GM19351 (cell line): ENCODE measurements at regions not wholly inside any gene's neighbourhood (a gene's known extent, or its start where the extent isn't known, plus 50 kb on each side); places are given as distances from the start of the nearest gene placed in this dataset.
"Not testable (repeated sequence)": the region's sequence is repeated elsewhere in the genome, so short reads cannot be mapped to it uniquely, and the experiment has no call there.

Source experiments
- ATAC-seq: cut with Tn5 transposase; IDR thresholded peaks from one replicate; pipeline ENCODE4 v1.9.1; 2021; ENCODE audit warnings: mild to moderate bottlenecking, moderate library complexity; ENCODE audit not compliant: unreplicated experiment

GRCh38 chr19:28358633-28359032, 854.3 kb downstream of the UQCRFS1 start:
- no peak for ATAC-seq

DNA sequence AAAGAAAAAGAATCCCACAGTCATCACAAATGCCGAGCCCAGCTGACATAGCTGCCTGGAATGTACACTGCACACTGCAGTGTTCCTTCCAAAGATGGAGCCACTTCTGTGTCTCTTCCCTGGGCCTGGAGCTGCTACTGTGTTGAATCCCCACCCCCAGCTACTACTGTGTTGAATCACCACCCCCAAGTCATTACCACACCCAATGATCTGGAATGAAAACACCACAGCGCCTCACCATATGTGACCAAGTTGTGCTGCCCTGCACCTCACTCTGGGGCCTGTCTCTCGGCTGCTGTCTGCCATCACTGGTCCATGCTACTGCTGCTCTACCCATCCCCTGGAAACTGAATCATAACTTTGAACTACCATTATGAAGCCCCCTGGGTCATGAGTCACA, 861.2 kb downstream of the UQCRFS1 start:
- ATAC-seq = no peak

DNA sequence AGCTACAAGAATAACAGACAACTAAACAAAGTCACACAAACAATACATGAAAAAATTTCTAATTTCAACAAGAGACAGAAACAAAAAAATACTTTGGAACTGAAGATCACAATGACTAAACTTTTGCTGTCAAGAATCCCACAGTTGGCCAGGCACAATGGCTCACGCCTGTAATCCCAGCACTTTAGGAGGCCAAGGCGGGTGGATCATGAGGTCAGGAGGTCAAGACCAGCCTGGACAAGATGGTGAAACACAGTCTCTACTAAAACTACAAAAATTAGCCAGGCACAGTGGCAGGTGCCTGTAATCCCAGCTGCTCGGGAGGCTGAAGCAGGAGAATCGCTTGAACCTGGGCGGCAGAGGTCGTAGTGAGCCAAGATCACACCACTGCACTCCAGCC, 861.6 kb downstream of the UQCRFS1 start:
- ATAC-seq = not testable (repeated sequence)

- no peak for ATAC-seq
Observed at GRCh38 chr19:28350673-28351072, 862.3 kb downstream of the UQCRFS1 start.

- ATAC-seq = no peak
Observed at GRCh38 chr19:28350037-28350436, 862.9 kb downstream of the UQCRFS1 start.

DNA sequence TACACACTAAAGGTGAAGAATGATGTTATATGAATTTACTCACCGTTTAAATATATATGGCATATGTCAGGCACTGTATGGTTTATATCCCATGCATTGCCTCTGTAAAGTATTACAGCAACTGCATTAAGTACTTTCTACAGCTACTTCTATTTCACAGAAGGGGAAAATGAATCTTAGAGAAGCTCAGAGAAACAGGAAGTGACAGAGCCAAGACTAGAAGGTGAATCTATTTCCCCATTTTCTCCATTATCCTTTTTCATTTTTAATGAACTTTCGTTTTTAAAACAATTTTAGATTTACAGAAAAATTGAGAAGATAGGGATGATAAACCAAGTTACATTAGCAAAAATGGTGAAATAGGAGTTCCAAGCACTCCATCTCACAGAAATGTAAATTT, 863.3 kb downstream of the UQCRFS1 start:
- ATAC-seq = no peak

DNA sequence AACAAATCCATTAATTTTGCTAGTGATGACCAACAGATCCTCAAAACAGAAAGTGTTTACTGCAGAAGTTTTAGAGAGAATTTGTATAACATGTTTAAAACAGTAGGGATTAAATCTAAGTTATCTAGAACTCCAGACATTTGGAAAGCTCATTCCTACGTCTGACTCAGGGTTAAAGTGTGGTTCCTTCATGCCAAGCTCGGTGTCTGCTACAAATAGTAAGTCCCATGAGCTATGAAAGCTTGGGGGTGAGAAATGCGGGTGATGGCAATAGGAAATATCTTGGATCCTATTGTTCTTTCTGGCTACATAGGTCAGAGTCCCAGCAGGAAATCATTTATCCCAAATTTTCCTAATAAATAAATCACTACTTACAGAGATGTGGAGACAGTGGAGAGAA, 867.1 kb downstream of the UQCRFS1 start:
- no peak for ATAC-seq

DNA sequence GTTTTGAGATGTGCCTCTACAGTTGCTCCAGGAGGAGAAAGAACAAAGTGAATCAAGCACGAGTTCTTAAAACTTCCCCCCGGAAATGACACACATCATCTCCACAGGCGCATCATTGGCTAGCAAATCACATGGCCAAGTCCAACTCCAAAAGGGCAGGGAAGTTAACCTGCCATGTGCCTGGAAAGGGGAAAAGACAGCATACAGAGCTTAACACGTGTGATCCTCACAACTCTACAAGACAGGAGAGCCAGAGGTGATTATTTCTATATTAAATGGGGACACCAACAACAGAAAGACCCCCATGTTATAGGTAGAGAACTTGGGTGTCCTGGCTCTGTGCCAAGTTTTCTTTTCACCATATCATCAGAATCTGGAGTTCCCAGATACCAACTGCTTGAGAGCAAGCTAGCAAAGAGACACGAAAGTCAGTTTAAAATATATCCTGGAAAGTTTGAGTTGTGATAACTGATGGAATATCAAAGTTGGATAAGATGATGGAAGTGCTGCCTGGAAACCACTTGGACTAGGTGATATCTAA, 871.1 kb downstream of the UQCRFS1 start:
- ATAC-seq = no peak

DNA sequence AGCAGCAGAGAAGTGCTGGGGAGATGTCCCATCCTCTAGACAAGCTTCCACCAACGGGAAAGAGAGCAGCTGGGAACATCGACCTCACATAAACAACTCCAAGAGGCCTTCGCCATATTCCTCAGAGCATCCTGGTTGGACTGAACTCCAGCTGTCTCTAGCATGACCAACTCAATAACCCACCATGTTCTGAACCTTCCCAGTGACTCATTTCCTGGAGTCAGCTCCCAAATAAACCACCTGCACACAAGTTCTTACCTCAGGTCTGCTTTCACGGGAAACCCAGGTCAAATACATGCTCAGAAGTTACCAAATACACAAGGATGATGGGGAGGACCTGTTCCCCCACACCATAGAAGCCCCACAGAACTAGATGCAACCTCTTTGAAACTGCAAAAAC, 878.5 kb downstream of the UQCRFS1 start:
- no peak for ATAC-seq

DNA sequence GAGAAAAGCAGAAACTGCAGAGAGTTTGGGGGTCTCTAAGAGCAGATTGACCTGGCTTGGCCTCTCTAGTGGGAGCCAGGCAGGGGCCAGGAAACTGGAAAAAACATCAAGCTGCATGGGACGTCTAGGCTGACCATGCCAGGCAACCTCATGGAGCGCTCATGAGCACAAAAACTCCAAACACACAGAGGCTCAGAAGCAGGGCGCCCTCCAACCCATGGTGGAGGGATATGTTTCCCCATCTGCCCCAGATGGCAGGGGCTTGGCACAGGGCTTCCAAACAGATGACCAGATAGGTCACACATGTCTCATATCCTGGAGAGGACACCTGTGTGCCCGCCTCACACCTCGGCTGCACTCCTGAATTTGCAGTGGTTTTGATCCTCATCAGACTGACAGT, 879.0 kb downstream of the UQCRFS1 start:
- no peak for ATAC-seq

GRCh38 chr19:28332886-28333285, 880.1 kb downstream of the UQCRFS1 start:
- no peak for ATAC-seq

DNA sequence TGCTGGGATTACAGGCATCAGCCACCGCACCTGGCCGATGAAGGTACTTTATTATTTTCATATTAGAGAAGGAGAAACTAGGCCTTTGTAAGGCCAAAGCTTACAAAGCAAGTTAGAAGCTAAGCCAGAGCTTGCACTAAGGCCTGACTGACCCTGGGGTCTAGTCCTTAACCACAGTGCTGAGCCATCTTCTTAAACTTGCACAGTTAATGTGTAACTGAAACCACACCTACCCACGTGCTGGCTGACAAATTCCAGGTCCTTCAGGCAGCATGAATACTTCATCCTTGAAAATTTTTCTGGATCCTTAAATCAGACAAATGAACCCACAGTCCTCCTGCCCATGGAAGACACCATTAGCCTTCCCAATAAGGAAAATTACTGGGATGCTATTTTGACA, 880.6 kb downstream of the UQCRFS1 start:
- no peak for ATAC-seq

- ATAC-seq = no peak
Observed at GRCh38 chr19:28331596-28331995, 881.4 kb downstream of the UQCRFS1 start.

- no peak for ATAC-seq
Observed at GRCh38 chr19:28330831-28331230, 882.1 kb downstream of the UQCRFS1 start.

DNA sequence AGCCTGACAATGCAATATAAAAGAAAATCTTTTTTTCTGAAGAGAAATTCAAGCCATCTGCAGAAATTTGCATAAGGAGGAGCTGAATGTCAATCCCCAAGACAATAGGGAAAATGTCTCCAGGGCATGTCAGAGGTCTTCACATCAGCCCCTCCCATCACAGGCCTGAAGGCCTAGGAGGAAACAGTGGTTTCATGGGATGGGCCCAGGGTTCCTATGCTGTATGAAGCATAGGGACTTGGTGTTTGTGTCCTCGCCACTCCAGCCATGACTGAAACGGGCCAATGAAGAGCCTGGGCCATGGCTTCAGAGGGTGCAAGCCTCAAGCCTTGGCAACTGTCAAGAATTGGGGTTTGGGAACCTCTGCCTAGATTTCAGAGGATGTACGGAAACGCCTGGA, 883.5 kb downstream of the UQCRFS1 start:
- no peak for ATAC-seq

DNA sequence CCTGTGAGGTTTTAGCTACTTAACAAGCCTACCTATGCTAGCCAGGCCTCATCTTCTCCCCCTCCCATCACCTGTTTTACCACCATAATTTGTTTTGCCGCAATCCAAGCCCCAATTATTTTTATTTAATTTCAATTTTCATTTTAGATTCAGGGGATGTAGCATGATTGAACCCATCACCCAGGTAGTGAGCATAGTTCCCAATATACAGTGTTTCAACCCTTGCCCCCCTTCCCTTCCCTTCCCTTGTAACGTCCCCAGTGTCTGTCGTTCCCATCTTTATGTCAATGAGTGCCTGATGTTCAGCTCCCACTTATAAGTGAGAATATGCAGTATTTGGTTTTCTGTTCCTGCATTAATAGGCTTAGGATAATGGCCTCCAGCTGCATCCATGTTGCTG, 885.0 kb downstream of the UQCRFS1 start:
- ATAC-seq = no peak

DNA sequence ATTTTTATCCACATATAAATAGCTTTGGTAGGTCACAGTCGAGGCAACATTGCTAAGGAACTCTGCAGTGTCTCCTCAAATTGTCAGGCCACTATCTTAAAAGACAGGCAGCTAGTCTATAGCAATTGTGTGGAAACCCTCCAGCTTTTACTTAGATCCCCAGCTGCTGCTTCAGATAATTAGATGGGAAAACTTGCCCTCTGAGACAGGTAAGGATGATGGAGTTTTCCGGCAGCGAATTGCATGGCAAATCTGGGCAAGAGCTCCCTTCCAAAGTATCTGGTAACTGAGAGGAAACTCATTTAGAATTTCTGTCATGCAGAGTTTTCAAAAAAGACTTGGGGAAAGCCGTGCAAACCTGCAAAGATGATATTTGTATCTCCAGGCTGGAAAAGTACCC, 886.2 kb downstream of the UQCRFS1 start:
- no peak for ATAC-seq

DNA sequence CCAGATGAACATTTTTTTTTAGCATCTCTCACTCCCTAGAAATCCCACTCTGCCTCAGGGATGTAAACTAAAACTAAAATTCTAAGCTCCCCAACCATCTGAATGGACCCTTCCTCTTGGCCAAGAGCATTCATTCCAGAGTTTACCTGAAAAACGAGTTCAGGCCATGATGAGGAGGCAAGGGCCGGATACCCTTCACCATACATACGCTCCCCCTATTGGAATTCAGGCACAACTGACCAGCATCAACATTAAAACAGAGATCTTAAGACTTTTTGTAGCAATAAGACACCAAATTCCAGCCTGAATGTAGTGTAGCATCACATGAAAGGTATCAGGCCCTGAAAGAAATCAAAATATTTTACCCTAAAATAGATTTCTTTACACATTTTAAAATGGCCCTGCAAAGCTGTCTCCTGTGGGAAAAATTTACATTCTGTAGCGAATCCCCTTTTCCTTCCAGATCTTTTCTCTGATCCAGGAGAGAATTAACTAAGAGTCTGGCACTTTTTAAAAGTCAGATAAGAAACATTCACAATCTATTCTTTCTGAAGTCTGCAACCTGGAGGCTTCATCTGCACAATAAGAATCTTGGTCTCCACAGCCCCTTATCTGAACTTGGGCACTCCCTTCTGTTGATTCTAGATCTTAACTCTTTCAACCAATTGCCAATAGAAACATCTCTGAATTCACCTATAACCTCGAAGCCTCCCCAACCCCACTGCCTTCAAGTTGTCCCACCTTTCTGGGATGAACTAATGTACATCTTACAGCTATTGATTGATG, 888.5 kb downstream of the UQCRFS1 start:
- no peak for ATAC-seq

- no peak for ATAC-seq
Observed at GRCh38 chr19:28322945-28323344, 890.0 kb downstream of the UQCRFS1 start.

DNA sequence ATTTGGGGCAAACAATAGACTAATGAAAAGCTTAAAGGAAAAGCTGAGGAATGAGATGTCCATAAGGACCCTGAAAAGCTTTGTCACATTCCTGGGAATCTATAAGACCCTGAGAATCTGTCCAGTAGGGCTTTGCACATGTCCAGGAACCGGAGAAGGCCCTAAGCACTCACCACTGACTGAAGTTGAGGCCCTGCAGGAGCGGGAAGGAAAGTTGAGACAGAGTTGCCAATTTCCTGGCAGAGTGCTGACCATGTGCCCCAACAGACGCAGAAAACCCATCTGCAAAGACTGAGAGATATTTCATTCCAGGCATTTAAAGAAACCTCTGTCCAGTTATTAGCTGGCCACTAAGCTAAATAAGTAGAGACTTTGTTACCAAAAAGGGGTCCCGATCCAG, 890.5 kb downstream of the UQCRFS1 start:
- no peak for ATAC-seq

DNA sequence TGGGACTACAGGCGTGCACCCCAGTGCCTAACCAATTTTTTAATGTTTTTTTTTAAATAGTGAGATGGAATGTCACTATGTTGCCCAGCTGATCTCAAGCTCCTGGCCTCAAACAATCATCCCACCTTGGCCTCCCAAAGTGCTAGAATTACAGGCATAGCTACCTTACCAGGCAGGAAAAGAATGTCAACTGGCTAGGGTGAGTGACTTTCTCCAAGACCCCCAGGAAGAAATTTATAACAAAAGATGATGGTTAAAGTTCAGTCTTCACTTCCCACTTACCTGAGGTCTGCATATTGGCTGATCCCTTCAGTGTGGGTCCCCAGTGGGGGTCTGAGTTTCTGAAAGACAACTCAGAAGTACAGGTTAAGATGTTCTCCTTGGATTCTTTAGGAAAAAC, 893.0 kb downstream of the UQCRFS1 start:
- ATAC-seq = no peak

DNA sequence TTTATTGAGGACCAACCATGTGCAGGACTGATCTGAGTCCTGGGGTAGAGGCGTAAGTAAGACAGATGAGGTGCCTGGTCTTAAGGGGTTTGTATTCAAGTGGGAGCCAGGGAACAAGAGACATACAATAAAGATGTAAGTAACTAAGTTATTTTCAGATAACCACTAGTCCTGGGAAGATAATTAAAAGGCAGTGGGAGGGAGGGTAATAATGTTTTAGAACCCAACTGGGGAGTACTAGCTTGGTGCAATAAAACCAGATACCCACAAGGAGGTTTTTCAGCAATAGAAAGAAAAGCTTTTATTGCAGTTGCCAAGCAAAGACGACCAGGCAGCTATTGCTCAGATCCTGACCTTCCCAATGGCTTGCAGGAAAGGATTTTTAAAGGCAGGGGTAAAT, 893.7 kb downstream of the UQCRFS1 start:
- no peak for ATAC-seq
